Progenitor cell of endocrine pancreas (in vitro differentiated cells): ENCODE measurements at regions not wholly inside any gene's neighbourhood (a gene's known extent, or its start where the extent isn't known, plus 50 kb on each side); places are given as distances from the start of the nearest gene placed in this dataset.

Source experiments
- DNase-seq: peaks from one replicate; pipeline ENCODE4 v3.0.0; 2021; ENCODE audit warnings: low spot score; ENCODE audit not compliant: unreplicated experiment
- H3K27ac Mint-ChIP-seq: 2 replicates; pipeline ENCODE4 v1.8.0; 2021; ENCODE audit warnings: mild to moderate bottlenecking, moderate library complexity, mixed read lengths
- H3K27me3 Mint-ChIP-seq: 2 replicates; pipeline ENCODE4 v1.8.0; 2021; ENCODE audit warnings: mixed read lengths
- H3K36me3 Mint-ChIP-seq: 2 replicates; pipeline ENCODE4 v1.8.0; 2022; ENCODE audit warnings: mixed read lengths; ENCODE audit not compliant: insufficient read depth
- H3K4me1 Mint-ChIP-seq: 2 replicates; pipeline ENCODE4 v1.8.0; 2021; ENCODE audit warnings: low read depth, mixed read lengths
- H3K4me3 Mint-ChIP-seq: 2 replicates; pipeline ENCODE4 v1.8.0; 2021; ENCODE audit warnings: low read depth, mild to moderate bottlenecking, moderate library complexity, mixed read lengths
- H3K9me3 Mint-ChIP-seq: 2 replicates; pipeline ENCODE4 v1.8.0; 2021; ENCODE audit warnings: low read depth, mixed read lengths
- CTCF ChIP-seq: fragments of 200-600 bp; sonication (generic); IDR thresholded peaks from one replicate; pipeline ENCODE4 v1.5.0; 2021; ENCODE audit warnings: antibody characterized with exemption, mild to moderate bottlenecking; ENCODE audit not compliant: unreplicated experiment

GRCh38 chr15:60264088-60264487 is 133.7 kb downstream of the ANXA2 start:
- DNase-seq, result no peak
- H3K36me3 Mint-ChIP-seq, result no peaks in the 10 kb centered on the region
- peaks cover 26% of the 10 kb centered on the region for H3K27me3 Mint-ChIP-seq
- peaks cover 1% of the 10 kb centered on the region for H3K4me1 Mint-ChIP-seq
- no peak overlapping the region for H3K4me3 Mint-ChIP-seq
- no peaks in the 10 kb centered on the region for H3K9me3 Mint-ChIP-seq
- no peak overlapping the region for H3K27ac Mint-ChIP-seq
- TF ChIP-seq CTCF, result no peak

- no peak for TF ChIP-seq CTCF
- H3K4me1 Mint-ChIP-seq, result peaks cover 1% of the 10 kb centered on the region
- DNase-seq, result no peak
- H3K4me3 Mint-ChIP-seq, result no peak overlapping the region
- H3K27me3 Mint-ChIP-seq, result peaks cover 26% of the 10 kb centered on the region
- H3K27ac Mint-ChIP-seq, result no peak overlapping the region
- no peaks in the 10 kb centered on the region for H3K36me3 Mint-ChIP-seq
- H3K9me3 Mint-ChIP-seq, result peaks cover under 1% of the 10 kb centered on the region
Observed at GRCh38 chr15:60264566-60264965, 133.2 kb downstream of the ANXA2 start.

- TF ChIP-seq CTCF, result no peak
- no peak overlapping the region for H3K27ac Mint-ChIP-seq
- no peaks in the 10 kb centered on the region for H3K36me3 Mint-ChIP-seq
- peaks cover 1% of the 10 kb centered on the region for H3K4me1 Mint-ChIP-seq
- no peak for DNase-seq
- H3K9me3 Mint-ChIP-seq, result peaks cover 2% of the 10 kb centered on the region
- no peak overlapping the region for H3K4me3 Mint-ChIP-seq
- H3K27me3 Mint-ChIP-seq, result peaks cover 26% of the 10 kb centered on the region
Observed at GRCh38 chr15:60265057-60265456, 132.7 kb downstream of the ANXA2 start.

GRCh38 chr15:60272623-60273022 is 125.2 kb downstream of the ANXA2 start:
- no peak for DNase-seq
- Mint-ChIP-seq H3K4me1 (no peaks in the 10 kb centered on the region), H3K27me3 (peaks cover 7% of the 10 kb centered on the region), H3K36me3 (no peaks in the 10 kb centered on the region), H3K4me3 (no peak overlapping the region), H3K27ac (no peak overlapping the region), H3K9me3 (peaks cover 24% of the 10 kb centered on the region)
- peak; percentile 18 for TF ChIP-seq CTCF

GRCh38 chr15:60275624-60276023 is 122.2 kb downstream of the ANXA2 start:
- no peak for DNase-seq
- Mint-ChIP-seq H3K9me3 (peaks cover 18% of the 10 kb centered on the region), H3K4me3 (no peak overlapping the region), H3K4me1 (no peaks in the 10 kb centered on the region), H3K27ac (no peak overlapping the region), H3K27me3 (peaks cover 10% of the 10 kb centered on the region), H3K36me3 (no peaks in the 10 kb centered on the region)
- TF ChIP-seq CTCF, result no peak

GRCh38 chr15:60278879-60279278 is 118.9 kb downstream of the ANXA2 start:
- peaks cover 10% of the 10 kb centered on the region for H3K27me3 Mint-ChIP-seq
- no peak overlapping the region for H3K4me3 Mint-ChIP-seq
- H3K4me1 Mint-ChIP-seq, result no peaks in the 10 kb centered on the region
- no peak for DNase-seq
- TF ChIP-seq CTCF, result no peak
- no peak overlapping the region for H3K27ac Mint-ChIP-seq
- no peaks in the 10 kb centered on the region for H3K36me3 Mint-ChIP-seq
- peaks cover 10% of the 10 kb centered on the region for H3K9me3 Mint-ChIP-seq
